HEK293 (cell line): ENCODE measurements at regions not wholly inside any gene's neighbourhood (a gene's known extent, or its start where the extent isn't known, plus 50 kb on each side); places are given as distances from the start of the nearest gene placed in this dataset.

Source experiments
- CTCF ChIA-PET: fragments of 350-600 bp; formaldehyde crosslinking; extraction: SDS; loops from one replicate; lab custom pipeline; 2021; ENCODE audit warnings: antibody characterized with exemption; lab: Yijun Ruan, JAX
- POLR2A ChIA-PET: fragments of 300-600 bp; formaldehyde crosslinking; extraction: SDS; loops from one replicate; lab custom pipeline; 2020; ENCODE audit warnings: antibody characterized with exemption, inconsistent platforms; lab: Yijun Ruan, JAX
- H3K27ac ChIP-seq: fragments of 200-500 bp; sonication (Bioruptor generic); 2 replicates; pipeline ENCODE4 v1.5.1; 2014; ENCODE audit warnings: low read depth, low read length, control low read depth, inconsistent platforms; ENCODE audit errors: extremely low read depth
- H3K36me3 ChIP-seq, 2 experiments: fragments of 200-500 bp in 1 of 2; sonication (Bioruptor generic) in 1 of 2; 1 replicate in 1 of 2; 2 replicates in 1 of 2; pipeline ENCODE4 v1.5.1; 2014 to 2017; ENCODE audit warnings: inconsistent platforms in 2 of 2, low read length in 2 of 2; ENCODE audit not compliant: control insufficient read depth in 2 of 2, insufficient read depth in 1 of 2
- H3K4me1 ChIP-seq: fragments of 200-500 bp; sonication (Bioruptor generic); 2 replicates; pipeline ENCODE4 v1.5.1; 2014; ENCODE audit warnings: mild to moderate bottlenecking, low read length, inconsistent platforms; ENCODE audit not compliant: control insufficient read depth, insufficient read depth
- H3K4me3 ChIP-seq: 2 replicates; pipeline ENCODE4 v1.5.1; 2011; ENCODE audit warnings: low read depth, mild to moderate bottlenecking, control low read depth, low read length, moderate library complexity
- H3K9me3 ChIP-seq: fragments of 200-500 bp; sonication (Bioruptor generic); 2 replicates; pipeline ENCODE4 v1.5.1; 2014; ENCODE audit warnings: low read depth, low read length, inconsistent platforms; ENCODE audit not compliant: control insufficient read depth, insufficient read depth
- GLI4 ChIP-seq: fragments of 450-650 bp; formaldehyde crosslinking; IDR thresholded peaks from 2 replicates; pipeline ENCODE4 v1.5.1; 2016; ENCODE audit warnings: missing biosample characterization, missing genetic modification characterization
- KLF10 ChIP-seq: fragments of 450-650 bp; IDR thresholded peaks from 2 replicates; pipeline ENCODE4 v1.5.1; 2018; ENCODE audit warnings: missing biosample characterization, mild to moderate bottlenecking, missing genetic modification characterization
- MEIS1 ChIP-seq: sonication (generic); formaldehyde crosslinking; IDR thresholded peaks from 2 replicates; pipeline ENCODE4 v1.8.1; 2022; ENCODE audit warnings: missing genetic modification reagents, mild to moderate bottlenecking, borderline replicate concordance
- SALL2 ChIP-seq: fragments of 450-650 bp; formaldehyde crosslinking; IDR thresholded peaks from 2 replicates; pipeline ENCODE4 v1.5.0; 2017; ENCODE audit warnings: missing biosample characterization, mild to moderate bottlenecking, missing genetic modification characterization, borderline replicate concordance
- SCRT1 ChIP-seq: fragments of 450-650 bp; formaldehyde crosslinking; IDR thresholded peaks from 2 replicates; pipeline ENCODE4 v1.5.1; 2016; ENCODE audit warnings: missing biosample characterization, missing genetic modification characterization, borderline replicate concordance
- SP3 ChIP-seq: fragments of 450-650 bp; formaldehyde crosslinking; IDR thresholded peaks from 2 replicates; pipeline ENCODE4 v1.5.1; 2016; ENCODE audit warnings: missing biosample characterization, missing genetic modification characterization
- TCF7L2 ChIP-seq: IDR thresholded peaks from 2 replicates; pipeline ENCODE4 v1.6.1; 2011; ENCODE audit warnings: low read depth, mild to moderate bottlenecking, inconsistent platforms, low read length, moderate library complexity, borderline replicate concordance
- TRIM28 ChIP-seq: IDR thresholded peaks from 2 replicates; pipeline ENCODE4 v1.6.1; 2011; ENCODE audit warnings: low read length, control low read depth, borderline replicate concordance
- WT1 ChIP-seq: fragments of 450-650 bp; formaldehyde crosslinking; IDR thresholded peaks from 2 replicates; pipeline ENCODE4 v1.5.1; 2016; ENCODE audit warnings: missing biosample characterization, missing genetic modification characterization
- YY1 ChIP-seq: fragments of 450-650 bp; formaldehyde crosslinking; IDR thresholded peaks from 2 replicates; pipeline ENCODE4 v1.5.1; 2018; ENCODE audit warnings: missing biosample characterization, missing genetic modification characterization
- ZIC2 ChIP-seq: fragments of 450-650 bp; formaldehyde crosslinking; IDR thresholded peaks from 2 replicates; pipeline ENCODE4 v1.5.1; 2016; ENCODE audit warnings: missing biosample characterization, missing genetic modification characterization
- ZNF112 ChIP-seq: fragments of 450-650 bp; formaldehyde crosslinking; IDR thresholded peaks from 2 replicates; pipeline ENCODE4 v1.5.0; 2017; ENCODE audit warnings: missing biosample characterization, missing genetic modification characterization
- ZNF121 ChIP-seq: fragments of 450-650 bp; formaldehyde crosslinking; IDR thresholded peaks from 2 replicates; pipeline ENCODE4 v1.5.1; 2016; ENCODE audit warnings: missing biosample characterization, missing genetic modification characterization
- ZNF132 ChIP-seq: fragments of 450-650 bp; formaldehyde crosslinking; IDR thresholded peaks from 2 replicates; pipeline ENCODE4 v1.5.1; 2017; ENCODE audit warnings: missing biosample characterization, missing genetic modification characterization, borderline replicate concordance
- ZNF138 ChIP-seq: fragments of 450-650 bp; formaldehyde crosslinking; IDR thresholded peaks from 2 replicates; pipeline ENCODE4 v1.5.1; 2016; ENCODE audit warnings: missing biosample characterization, missing genetic modification characterization, borderline replicate concordance
- ZNF211 ChIP-seq: fragments of 450-650 bp; formaldehyde crosslinking; IDR thresholded peaks from 2 replicates; pipeline ENCODE4 v1.5.1; 2016; ENCODE audit warnings: low read depth, missing biosample characterization, missing genetic modification characterization
- ZNF221 ChIP-seq: fragments of 450-650 bp; formaldehyde crosslinking; IDR thresholded peaks from 2 replicates; pipeline ENCODE4 v1.5.1; 2017; ENCODE audit warnings: missing biosample characterization, missing genetic modification characterization, borderline replicate concordance
- ZNF223 ChIP-seq: fragments of 450-650 bp; formaldehyde crosslinking; IDR thresholded peaks from 2 replicates; pipeline ENCODE4 v1.5.1; 2016; ENCODE audit warnings: missing biosample characterization, missing genetic modification characterization
- ZNF239 ChIP-seq: fragments of 450-650 bp; formaldehyde crosslinking; IDR thresholded peaks from 2 replicates; pipeline ENCODE4 v1.5.1; 2016; ENCODE audit warnings: missing biosample characterization, missing genetic modification characterization
- ZNF341 ChIP-seq: fragments of 450-650 bp; formaldehyde crosslinking; IDR thresholded peaks from 2 replicates; pipeline ENCODE4; 2016; ENCODE audit warnings: low read depth, missing biosample characterization, missing genetic modification characterization
- ZNF37A ChIP-seq: fragments of 450-650 bp; IDR thresholded peaks from 2 replicates; pipeline ENCODE4 v1.5.1; 2018; ENCODE audit warnings: missing biosample characterization, missing genetic modification characterization
- ZNF473 ChIP-seq: fragments of 450-650 bp; formaldehyde crosslinking; IDR thresholded peaks from 2 replicates; pipeline ENCODE4 v1.5.1; 2017; ENCODE audit warnings: missing biosample characterization, missing genetic modification characterization
- ZNF510 ChIP-seq: fragments of 450-650 bp; formaldehyde crosslinking; IDR thresholded peaks from 2 replicates; pipeline ENCODE4 v1.5.1; 2018; ENCODE audit warnings: mild to moderate bottlenecking, missing genetic modification characterization, missing biosample characterization; ENCODE audit not compliant: insufficient replicate concordance
- ZNF600 ChIP-seq: fragments of 450-650 bp; formaldehyde crosslinking; IDR thresholded peaks from 2 replicates; pipeline ENCODE4 v1.5.1; 2016; ENCODE audit warnings: missing biosample characterization, missing genetic modification characterization
- ZNF624 ChIP-seq: fragments of 450-650 bp; formaldehyde crosslinking; IDR thresholded peaks from 2 replicates; pipeline ENCODE4 v1.5.1; 2017; ENCODE audit warnings: missing biosample characterization, missing genetic modification characterization
- ZNF626 ChIP-seq: fragments of 450-650 bp; sonication (Bioruptor Pico); formaldehyde crosslinking; IDR thresholded peaks from 2 replicates; pipeline ENCODE4 v1.5.1; 2018; ENCODE audit warnings: missing biosample characterization, missing genetic modification characterization, inconsistent platforms
- ZNF660 ChIP-seq: fragments of 450-650 bp; IDR thresholded peaks from 2 replicates; pipeline ENCODE4 v1.5.1; 2018; ENCODE audit warnings: missing biosample characterization, mild to moderate bottlenecking, missing genetic modification characterization
- ZNF670 ChIP-seq: fragments of 450-650 bp; formaldehyde crosslinking; IDR thresholded peaks from 2 replicates; pipeline ENCODE4 v1.5.1; 2016; ENCODE audit warnings: missing biosample characterization, missing genetic modification characterization, low read depth
- ZNF777 ChIP-seq: fragments of 450-650 bp; formaldehyde crosslinking; IDR thresholded peaks from 2 replicates; pipeline ENCODE4 v1.5.1; 2017; ENCODE audit warnings: missing biosample characterization, missing genetic modification characterization, borderline replicate concordance
- ZSCAN30 ChIP-seq: fragments of 450-650 bp; IDR thresholded peaks from 2 replicates; pipeline ENCODE4 v1.5.1; 2018; ENCODE audit warnings: missing biosample characterization, mild to moderate bottlenecking, missing genetic modification characterization, moderate library complexity
- TF ChIP-seq, protein P1 (sequence below): fragments of 450-650 bp; formaldehyde crosslinking; IDR thresholded peaks from 2 replicates; pipeline ENCODE4 v1.5.1; 2016; ENCODE audit warnings: missing biosample characterization, missing genetic modification characterization
- TF ChIP-seq, protein P2 (sequence below): fragments of 450-650 bp; formaldehyde crosslinking; IDR thresholded peaks from 2 replicates; pipeline ENCODE4 v1.5.1; 2016; ENCODE audit warnings: missing biosample characterization, missing genetic modification characterization
- TF ChIP-seq, protein P3 (sequence below): fragments of 450-650 bp; formaldehyde crosslinking; IDR thresholded peaks from 2 replicates; pipeline ENCODE4 v1.5.1; 2016; ENCODE audit warnings: missing biosample characterization, missing genetic modification characterization

DNA sequence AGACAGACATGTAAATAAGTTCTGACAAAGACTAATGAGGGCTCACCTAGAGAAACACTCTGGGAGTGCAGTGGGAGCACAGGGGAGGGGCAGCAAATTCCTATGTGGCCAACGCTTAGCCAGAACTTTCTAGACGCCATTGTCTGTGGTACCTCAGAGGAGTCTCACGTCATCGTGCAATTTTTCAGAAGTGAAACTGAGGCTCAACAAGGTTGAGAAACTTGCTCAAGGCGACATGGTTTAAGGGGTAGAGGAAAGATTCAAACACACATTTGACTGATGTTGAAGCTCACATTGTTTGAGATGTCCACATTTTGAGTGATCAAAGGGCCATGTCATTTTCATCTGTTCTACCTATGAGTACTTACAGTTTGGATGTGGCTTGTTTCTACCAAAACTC, 152.6 kb upstream of the LMO4 start (continued):
- TF ChIP-seq, protein P1, sequence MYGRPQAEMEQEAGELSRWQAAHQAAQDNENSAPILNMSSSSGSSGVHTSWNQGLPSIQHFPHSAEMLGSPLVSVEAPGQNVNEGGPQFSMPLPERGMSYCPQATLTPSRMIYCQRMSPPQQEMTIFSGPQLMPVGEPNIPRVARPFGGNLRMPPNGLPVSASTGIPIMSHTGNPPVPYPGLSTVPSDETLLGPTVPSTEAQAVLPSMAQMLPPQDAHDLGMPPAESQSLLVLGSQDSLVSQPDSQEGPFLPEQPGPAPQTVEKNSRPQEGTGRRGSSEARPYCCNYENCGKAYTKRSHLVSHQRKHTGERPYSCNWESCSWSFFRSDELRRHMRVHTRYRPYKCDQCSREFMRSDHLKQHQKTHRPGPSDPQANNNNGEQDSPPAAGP (tag by site-specific recombination): no peak
- TF ChIP-seq SP3 (no peak), ZNF473 (tag by site-specific recombination) (no peak)

DNA sequence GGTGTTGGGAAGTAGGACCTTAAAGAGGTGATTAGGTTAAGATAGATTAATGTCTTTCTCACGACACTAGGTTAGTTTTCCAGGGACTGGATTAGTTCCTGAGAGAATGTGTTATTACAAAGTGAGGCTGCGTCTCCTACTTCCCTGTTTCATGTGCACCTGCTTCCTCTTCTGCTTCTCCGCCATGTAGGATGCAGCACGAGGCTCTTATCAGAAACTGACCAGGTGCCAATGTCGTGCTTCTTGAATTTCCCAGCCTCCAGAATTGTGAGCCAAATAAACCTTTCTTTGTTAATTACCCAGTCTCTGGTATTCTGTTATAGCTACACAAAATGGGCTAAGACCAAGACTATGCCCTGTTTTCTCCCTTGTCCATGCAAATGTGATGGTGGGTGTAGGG, 152.2 kb upstream of the LMO4 start:
- ChIA-PET CTCF (interaction anchor here (0.7 kb wide), 1 partner anchor 153 kb away, joined by 3 read pairs; no protein-coding TSS in a partner anchor), POLR2A (no interaction called here)
- no peaks in the 10 kb centered on the region for H3K36me3 ChIP-seq
- H3K4me1 ChIP-seq: no peaks in the 10 kb centered on the region
- no peaks in the 10 kb centered on the region for H3K9me3 ChIP-seq
- no peak overlapping the region for H3K27ac ChIP-seq
- H3K4me3 ChIP-seq: no peak overlapping the region
- TF ChIP-seq, protein P2, sequence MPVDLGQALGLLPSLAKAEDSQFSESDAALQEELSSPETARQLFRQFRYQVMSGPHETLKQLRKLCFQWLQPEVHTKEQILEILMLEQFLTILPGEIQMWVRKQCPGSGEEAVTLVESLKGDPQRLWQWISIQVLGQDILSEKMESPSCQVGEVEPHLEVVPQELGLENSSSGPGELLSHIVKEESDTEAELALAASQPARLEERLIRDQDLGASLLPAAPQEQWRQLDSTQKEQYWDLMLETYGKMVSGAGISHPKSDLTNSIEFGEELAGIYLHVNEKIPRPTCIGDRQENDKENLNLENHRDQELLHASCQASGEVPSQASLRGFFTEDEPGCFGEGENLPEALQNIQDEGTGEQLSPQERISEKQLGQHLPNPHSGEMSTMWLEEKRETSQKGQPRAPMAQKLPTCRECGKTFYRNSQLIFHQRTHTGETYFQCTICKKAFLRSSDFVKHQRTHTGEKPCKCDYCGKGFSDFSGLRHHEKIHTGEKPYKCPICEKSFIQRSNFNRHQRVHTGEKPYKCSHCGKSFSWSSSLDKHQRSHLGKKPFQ (tag by site-specific recombination): no peak
- TF ChIP-seq ZNF37A (tag by site-specific recombination) (no peak), ZNF138 (tag by site-specific recombination) (no peak), SALL2 (tag by site-specific recombination) (no peak), ZNF510 (tag by site-specific recombination) (no peak), ZNF112 (tag by site-specific recombination) (no peak), ZNF121 (tag by site-specific recombination) (no peak), ZNF660 (no peak), MEIS1 (no peak), ZNF670 (tag by site-specific recombination) (no peak), ZNF341 (tag by site-specific recombination) (no peak), ZSCAN30 (tag by site-specific recombination) (no peak), ZNF221 (tag by site-specific recombination) (no peak), KLF10 (tag by site-specific recombination) (no peak), ZNF239 (tag by site-specific recombination) (no peak), GLI4 (tag by site-specific recombination) (no peak)

DNA sequence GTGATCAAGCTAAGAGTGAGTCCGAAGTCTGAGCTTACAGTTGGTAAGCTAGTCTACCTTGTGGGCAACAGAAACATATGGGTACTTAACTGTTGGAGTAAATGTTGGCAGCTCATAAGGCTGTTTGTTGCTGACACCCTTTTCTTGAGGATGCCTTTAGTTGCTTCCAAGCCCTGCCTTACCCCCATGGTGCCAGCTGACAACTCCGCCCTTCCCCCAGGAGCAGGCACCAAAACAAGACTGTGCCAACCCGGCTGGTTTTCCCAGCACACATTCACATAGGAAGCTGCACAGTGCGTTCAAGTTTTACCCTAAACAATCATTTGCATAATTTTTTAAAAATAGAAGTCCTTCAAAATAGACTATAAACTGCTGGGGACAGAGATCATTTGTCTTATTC, 150.2 kb upstream of the LMO4 start:
- no peaks in the 10 kb centered on the region for H3K4me1 ChIP-seq
- no peak overlapping the region for H3K27ac ChIP-seq
- no peak overlapping the region for H3K4me3 ChIP-seq
- no peaks in the 10 kb centered on the region for H3K36me3 ChIP-seq
- no peaks in the 10 kb centered on the region for H3K9me3 ChIP-seq
- POLR2A ChIA-PET: no interaction called here
- CTCF ChIA-PET: interaction anchor here (0.7 kb wide), 1 partner anchor 392 kb away, joined by 3 read pairs; no protein-coding TSS in a partner anchor
- TF ChIP-seq YY1 (tag by site-specific recombination): no peak
- no peak for TF ChIP-seq TCF7L2
- TF ChIP-seq WT1 (tag by site-specific recombination): no peak
- no peak for TF ChIP-seq ZNF132 (tag by site-specific recombination)
- TF ChIP-seq ZNF626 (tag by site-specific recombination): no peak
- TF ChIP-seq ZSCAN30 (tag by site-specific recombination): no peak
- TF ChIP-seq ZNF223 (tag by site-specific recombination): no peak
- TF ChIP-seq ZNF600 (tag by site-specific recombination): no peak
- no peak for TF ChIP-seq ZNF624 (tag by site-specific recombination)
- no peak for TF ChIP-seq ZNF777 (tag by site-specific recombination)
- TF ChIP-seq, protein P3, sequence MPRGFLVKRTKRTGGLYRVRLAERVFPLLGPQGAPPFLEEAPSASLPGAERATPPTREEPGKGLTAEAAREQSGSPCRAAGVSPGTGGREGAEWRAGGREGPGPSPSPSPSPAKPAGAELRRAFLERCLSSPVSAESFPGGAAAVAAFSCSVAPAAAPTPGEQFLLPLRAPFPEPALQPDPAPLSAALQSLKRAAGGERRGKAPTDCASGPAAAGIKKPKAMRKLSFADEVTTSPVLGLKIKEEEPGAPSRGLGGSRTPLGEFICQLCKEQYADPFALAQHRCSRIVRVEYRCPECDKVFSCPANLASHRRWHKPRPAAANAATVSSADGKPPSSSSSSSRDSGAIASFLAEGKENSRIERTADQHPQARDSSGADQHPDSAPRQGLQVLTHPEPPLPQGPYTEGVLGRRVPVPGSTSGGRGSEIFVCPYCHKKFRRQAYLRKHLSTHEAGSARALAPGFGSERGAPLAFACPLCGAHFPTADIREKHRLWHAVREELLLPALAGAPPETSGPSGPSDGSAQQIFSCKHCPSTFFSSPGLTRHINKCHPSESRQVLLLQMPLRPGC (tag by site-specific recombination): no peak
- TF ChIP-seq SCRT1 (tag by site-specific recombination): no peak
- no peak for TF ChIP-seq ZNF211
- TF ChIP-seq TRIM28: no peak
- TF ChIP-seq ZIC2 (tag by site-specific recombination): no peak
